Pancreas (tissue), 10 donors: ENCODE measurements at regions not wholly inside any gene's neighbourhood (a gene's known extent, or its start where the extent isn't known, plus 50 kb on each side); places are given as distances from the start of the nearest gene placed in this dataset.

Source experiments
- ATAC-seq, 4 donors: fragments of 200-7000 bp; cut with Tn5 transposase; one replicate each; pipeline versions ENCODE4 v1.8.0 to v1.9.1; 2020; ENCODE audit warnings: mild to moderate bottlenecking in 4 of 4, moderate library complexity in 4 of 4
- DNase-seq, 6 donors: peaks; one replicate each; pipeline ENCODE4 v3.0.0-alpha.2; 2020
- FAIRE-seq: peaks from 2 replicates; lab custom pipeline; 2012; peaks lifted over from hg19 to GRCh38; lab: Jason Lieb, UNC
- H3K27ac ChIP-seq, 4 donors: fragments of 200-600 bp; sonication (generic); 1 replicate in 3 of 4; 2 replicates in 1 of 4; pipeline versions ENCODE4 v1.5.0 to v1.8.0; 2020
- H3K27me3 ChIP-seq, 4 donors: fragments of 200-600 bp; one replicate each; pipeline ENCODE4 v1.8.0; 2021
- H3K36me3 ChIP-seq, 3 donors: fragments of 200-600 bp; sonication (generic) in 1 of 3; one replicate each; pipeline versions ENCODE4 v1.5.0 to v1.8.0; 2020 to 2021
- H3K4me1 ChIP-seq, 3 donors: fragments of 200-600 bp; one replicate each; pipeline ENCODE4 v1.8.0; 2021
- H3K4me3 ChIP-seq, 4 donors: fragments of 200-600 bp; sonication (generic) in 2 of 4; one replicate each; pipeline versions ENCODE4 v1.5.0 to v1.8.0; 2020 to 2021
- H3K9me3 ChIP-seq, 4 donors: fragments of 200-600 bp; one replicate each; pipeline ENCODE4 v1.8.0; 2021
- CTCF ChIP-seq, 4 donors: fragments of 200-600 bp; sonication (generic) in 3 of 4; IDR thresholded peaks; one replicate each; pipeline versions ENCODE4 v1.5.0 to v1.8.0; 2021; ENCODE audit warnings: antibody characterized with exemption in 4 of 4
- WGBS, 2 donors: extraction: QIAGEN DNeasy Blood & Tissue Kit; methylation state at CpG; one replicate each; pipeline ENCODE4 v1.1.7; 2013; 5-methylcytosine and 5-hydroxymethylcytosine counted together
- intact Hi-C, 3 donors: fragments of 100-400 bp; cut with DNase I; formaldehyde crosslinking; loops; one replicate each; pipeline versions ENCODE4 v1.11.1 to v1.14.2; 2022
- donor health status: healthy with polysubstance abuse.
- donor health status: DM: no; HTN: no; CAD: no; lungs with moderate emphysema.
- donor health status: DM: no; HTN: no; CAD: no.
- donor health status: control.
- donor health status: control.
- donor health status: Bipolar disorder and iron deficiency.
- donor health status: DM: yes; HTN: yes; CAD: no.
- donor health status: DM: no; HTN: no; CAD: no.
- donor health status: DM: no; HTN: no; CAD: no.
- donor health status: DM: yes; HTN: yes; CAD: no.

GRCh38 chr2:16115291-16115690 is 174.9 kb downstream of the MYCN start:
- Histone ChIP-seq H3K4me3 (no peak overlapping the region), H3K27me3 (no peaks in the 10 kb centered on the region), H3K9me3 (no peaks in the 10 kb centered on the region), H3K27ac (no peak overlapping the region), H3K4me1 (no peaks in the 10 kb centered on the region), H3K36me3 (no peaks in the 10 kb centered on the region)
- intact Hi-C loops, result no loop called here
- no peak for FAIRE-seq
- ATAC-seq, result no peak
- TF ChIP-seq CTCF (IDR thresholded peaks at IDR 0.05), result no peak
- 71 to 78% methylated on average over 4 of the region's 4 CpGs for WGBS, 2 donors
- no peak for DNase-seq

GRCh38 chr2:16114836-16115235 is 174.5 kb downstream of the MYCN start:
- no peaks in the 10 kb centered on the region for H3K9me3 ChIP-seq
- no peak overlapping the region for H3K27ac ChIP-seq
- intact Hi-C loops, result no loop called here
- ATAC-seq (peak in 2 of 4 donors; percentile 49 to 54), FAIRE-seq (no peak), DNase-seq (no peak)
- no peak for TF ChIP-seq CTCF (IDR thresholded peaks at IDR 0.05)
- no peaks in the 10 kb centered on the region for H3K27me3 ChIP-seq
- 65 to 69% methylated on average over 8 of the region's 8 CpGs for WGBS, 2 donors
- H3K36me3 ChIP-seq, result no peaks in the 10 kb centered on the region
- no peaks in the 10 kb centered on the region for H3K4me1 ChIP-seq
- no peak overlapping the region for H3K4me3 ChIP-seq

GRCh38 chr2:16114070-16114469 is 173.7 kb downstream of the MYCN start:
- Histone ChIP-seq H3K4me3 (no peak overlapping the region), H3K4me1 (no peaks in the 10 kb centered on the region), H3K36me3 (no peaks in the 10 kb centered on the region), H3K9me3 (no peaks in the 10 kb centered on the region), H3K27me3 (no peaks in the 10 kb centered on the region), H3K27ac (no peak overlapping the region)
- DNase-seq (no peak), ATAC-seq (no peak), FAIRE-seq (no peak)
- TF ChIP-seq CTCF (IDR thresholded peaks at IDR 0.05), result no peak
- 92 to 96% methylated on average over 11 of the region's 11 CpGs for WGBS, 2 donors
- intact Hi-C loops, result no loop called here

- intact Hi-C loops, result no loop called here
- Histone ChIP-seq H3K27ac (no peak overlapping the region), H3K27me3 (no peaks in the 10 kb centered on the region), H3K36me3 (no peaks in the 10 kb centered on the region), H3K4me3 (no peak overlapping the region), H3K9me3 (no peaks in the 10 kb centered on the region), H3K4me1 (no peaks in the 10 kb centered on the region)
- FAIRE-seq (no peak), ATAC-seq (no peak), DNase-seq (no peak)
- no peak for TF ChIP-seq CTCF (IDR thresholded peaks at IDR 0.05)
- 57 to 81% methylated on average over 1 of the region's 1 CpG for WGBS, 2 donors
These were observed 173.2 kb downstream of the MYCN start for GRCh38 chr2:16113568-16113967.

- DNase-seq (no peak), FAIRE-seq (no peak), ATAC-seq (no peak)
- Histone ChIP-seq H3K27me3 (no peaks in the 10 kb centered on the region), H3K27ac (no peak overlapping the region), H3K9me3 (no peaks in the 10 kb centered on the region), H3K4me3 (no peak overlapping the region), H3K4me1 (no peaks in the 10 kb centered on the region), H3K36me3 (no peaks in the 10 kb centered on the region)
- intact Hi-C loops, result no loop called here
- no peak for TF ChIP-seq CTCF (IDR thresholded peaks at IDR 0.05)
- WGBS, 2 donors, result 63 to 77% methylated on average over 3 of the region's 3 CpGs
These were observed 172.7 kb downstream of the MYCN start for GRCh38 chr2:16112972-16113560.
